ENCODE measurements at regions not wholly inside any gene's neighbourhood (a gene's known extent, or its start where the extent isn't known, plus 50 kb on each side); places are given as distances from the start of the nearest gene placed in this dataset.

DNA sequence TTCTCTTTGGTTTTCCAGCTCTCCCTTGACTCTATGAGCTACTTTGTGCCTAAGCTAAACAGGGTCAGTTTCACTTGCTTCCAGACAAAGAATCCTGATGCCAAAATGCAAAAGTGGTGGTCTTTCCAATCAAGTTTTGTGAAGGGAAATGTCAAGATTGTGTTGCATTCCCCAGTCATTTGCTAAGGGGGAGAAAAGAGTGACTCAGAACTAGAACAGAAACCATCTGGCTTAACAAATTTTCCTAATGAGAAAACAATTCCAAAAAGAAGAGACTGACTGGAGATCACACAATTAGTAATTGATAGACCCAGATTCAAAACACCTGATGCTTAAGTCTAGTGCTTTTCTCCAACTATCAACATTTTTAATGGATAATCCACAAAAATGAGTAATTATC lies 235.1 kb upstream of the DIO2 start:
- no peak for TF ChIP-seq POLR2A (IDR thresholded peaks at IDR 0.05)
- TF ChIP-seq, protein P1, sequence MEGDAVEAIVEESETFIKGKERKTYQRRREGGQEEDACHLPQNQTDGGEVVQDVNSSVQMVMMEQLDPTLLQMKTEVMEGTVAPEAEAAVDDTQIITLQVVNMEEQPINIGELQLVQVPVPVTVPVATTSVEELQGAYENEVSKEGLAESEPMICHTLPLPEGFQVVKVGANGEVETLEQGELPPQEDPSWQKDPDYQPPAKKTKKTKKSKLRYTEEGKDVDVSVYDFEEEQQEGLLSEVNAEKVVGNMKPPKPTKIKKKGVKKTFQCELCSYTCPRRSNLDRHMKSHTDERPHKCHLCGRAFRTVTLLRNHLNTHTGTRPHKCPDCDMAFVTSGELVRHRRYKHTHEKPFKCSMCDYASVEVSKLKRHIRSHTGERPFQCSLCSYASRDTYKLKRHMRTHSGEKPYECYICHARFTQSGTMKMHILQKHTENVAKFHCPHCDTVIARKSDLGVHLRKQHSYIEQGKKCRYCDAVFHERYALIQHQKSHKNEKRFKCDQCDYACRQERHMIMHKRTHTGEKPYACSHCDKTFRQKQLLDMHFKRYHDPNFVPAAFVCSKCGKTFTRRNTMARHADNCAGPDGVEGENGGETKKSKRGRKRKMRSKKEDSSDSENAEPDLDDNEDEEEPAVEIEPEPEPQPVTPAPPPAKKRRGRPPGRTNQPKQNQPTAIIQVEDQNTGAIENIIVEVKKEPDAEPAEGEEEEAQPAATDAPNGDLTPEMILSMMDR (IDR thresholded peaks at IDR 0.05) = no peak
- no peaks in the 10 kb centered on the region for H3K4me1 ChIP-seq
- intact Hi-C loops (cut with DNase I) = no loop called here
- peak overlapping the region in 1 of 12 donors; percentile 13 for H3K27ac ChIP-seq
- H3K27me3 ChIP-seq = no peaks in the 10 kb centered on the region
- H3K36me3 ChIP-seq = no peaks in the 10 kb centered on the region
- H3K4me3 ChIP-seq = no peak overlapping the region
- ATAC-seq = no peak
- H3K9me3 ChIP-seq = peaks cover 0 to 9% (median 0%) of the 10 kb centered on the region in 12 donors
- DNase-seq = no peak

DNA sequence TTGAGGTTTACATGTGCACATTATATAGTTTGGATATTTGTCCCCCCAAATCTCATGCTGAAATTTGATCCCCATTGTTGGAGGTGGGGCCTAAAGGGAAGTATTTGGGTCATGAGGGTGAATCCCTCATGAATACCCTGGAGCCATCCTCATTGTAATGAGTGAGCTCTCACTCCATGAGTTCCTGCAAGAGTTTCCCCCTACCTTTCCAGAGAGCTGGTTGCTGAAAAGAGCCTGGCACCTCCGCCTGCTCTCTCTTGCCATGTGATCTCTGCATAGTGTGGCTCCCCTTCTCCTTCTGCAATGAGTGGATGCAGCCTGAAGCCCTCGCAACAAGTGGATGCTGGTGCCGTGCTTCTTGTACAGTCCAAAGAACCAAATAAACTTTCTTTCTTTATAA lies 234.3 kb upstream of the DIO2 start:
- ATAC-seq = no peak
- no peak for DNase-seq
- Histone ChIP-seq H3K27me3 (no peaks in the 10 kb centered on the region), H3K36me3 (no peaks in the 10 kb centered on the region), H3K9me3 (peaks cover 0 to 3% (median 0%) of the 10 kb centered on the region in 12 donors), H3K4me3 (no peak overlapping the region), H3K27ac (no peak overlapping the region), H3K4me1 (no peaks in the 10 kb centered on the region)
- TF ChIP-seq, protein P1 (IDR thresholded peaks at IDR 0.05) = no peak
- no peak for TF ChIP-seq POLR2A (IDR thresholded peaks at IDR 0.05)
- 88 to 100% (median 89%) methylated on average over 2 to 3 of the region's 3 CpGs for WGBS, 4 donors
- intact Hi-C loops (cut with DNase I) = no loop called here

DNA sequence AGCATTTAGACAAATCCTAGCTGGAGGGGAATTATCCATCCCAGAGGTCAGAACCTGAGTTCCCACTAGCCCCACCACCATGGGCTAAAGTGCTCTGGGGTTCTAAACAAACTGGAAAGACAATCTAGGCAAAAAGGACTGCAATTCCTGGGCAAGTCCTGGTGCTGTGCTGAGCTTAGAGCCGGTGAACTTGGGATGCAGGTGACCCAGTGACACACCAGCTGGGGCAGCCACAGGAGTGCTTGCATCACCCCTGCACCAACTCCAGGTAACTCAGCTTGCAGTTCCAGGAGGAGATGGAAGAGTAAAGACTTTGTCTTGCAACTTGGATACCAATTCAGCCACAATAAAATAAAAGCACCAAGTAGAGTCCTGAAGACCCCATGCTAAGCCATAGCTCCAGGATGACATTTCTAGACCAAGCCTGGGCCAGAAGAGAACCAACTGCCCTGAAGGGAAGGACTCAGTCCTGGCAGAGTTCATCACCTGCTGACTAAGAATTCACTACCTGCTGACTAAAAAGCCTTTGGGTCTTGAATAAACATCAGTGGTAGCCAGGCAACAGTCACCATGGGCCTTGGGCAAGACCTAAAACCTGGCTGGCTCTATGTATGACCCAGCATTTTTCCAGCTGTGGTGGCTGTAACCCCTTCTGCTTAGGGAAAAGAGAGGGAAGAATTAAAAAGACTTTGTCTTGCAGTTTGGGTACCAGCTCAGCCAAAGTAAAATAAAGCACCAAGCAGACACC lies 223.4 kb upstream of the DIO2 start:
- WGBS, 4 donors = 88 to 100% (median 91%) methylated on average over 1 of the region's 1 CpG
- intact Hi-C loops (cut with DNase I) = no loop called here
- H3K9me3 ChIP-seq = peaks cover 0 to 15% (median 5%) of the 10 kb centered on the region in 12 donors
- H3K27me3 ChIP-seq = no peaks in the 10 kb centered on the region
- H3K4me3 ChIP-seq = no peak overlapping the region
- no peaks in the 10 kb centered on the region for H3K36me3 ChIP-seq
- ATAC-seq (no peak), DNase-seq (no peak)
- TF ChIP-seq, protein P1 (IDR thresholded peaks at IDR 0.05) = no peak
- no peak for TF ChIP-seq POLR2A (IDR thresholded peaks at IDR 0.05)
- no peaks in the 10 kb centered on the region for H3K4me1 ChIP-seq
- no peak overlapping the region for H3K27ac ChIP-seq

DNA sequence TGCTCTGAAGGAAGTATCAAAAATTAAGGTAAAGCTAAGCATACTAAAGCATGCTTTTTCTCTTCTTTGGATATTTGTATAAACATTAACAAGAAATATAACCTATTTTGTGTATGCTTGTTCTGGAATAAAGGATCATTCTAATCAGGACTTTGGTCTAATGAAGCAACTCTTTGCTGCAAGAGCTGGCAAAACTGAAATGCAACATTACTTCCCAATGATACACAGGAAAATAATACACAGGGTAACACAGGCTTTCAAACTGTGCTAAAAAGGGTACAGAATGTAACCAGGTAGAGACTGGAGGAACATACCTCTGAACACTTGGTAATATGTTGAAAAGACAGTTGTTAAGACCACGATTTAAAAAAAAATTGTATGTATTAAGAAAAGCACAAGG lies 222.5 kb upstream of the DIO2 start:
- Histone ChIP-seq H3K36me3 (no peaks in the 10 kb centered on the region), H3K4me3 (no peak overlapping the region), H3K4me1 (no peaks in the 10 kb centered on the region), H3K27ac (no peak overlapping the region), H3K27me3 (no peaks in the 10 kb centered on the region), H3K9me3 (peaks cover 0 to 6% (median 0%) of the 10 kb centered on the region in 12 donors)
- WGBS, 4 donors = 50 to 82% (median 73%) methylated on average over 1 of the region's 1 CpG
- DNase-seq (no peak), ATAC-seq (no peak)
- TF ChIP-seq, protein P1 (IDR thresholded peaks at IDR 0.05) = no peak
- no peak for TF ChIP-seq POLR2A (IDR thresholded peaks at IDR 0.05)
- intact Hi-C loops (cut with DNase I) = no loop called here
